GM21515 (cell line): ENCODE measurements at regions not wholly inside any gene's neighbourhood (a gene's known extent, or its start where the extent isn't known, plus 50 kb on each side); places are given as distances from the start of the nearest gene placed in this dataset.
A peak's percentile ranks its signal among the peaks of the same experiment; 100 is the strongest.

Source experiments
- ATAC-seq: cut with Tn5 transposase; IDR thresholded peaks from one replicate; pipeline ENCODE4 v1.9.1; 2021; ENCODE audit not compliant: unreplicated experiment

- no peak for ATAC-seq
Observed at GRCh38 chr1:38555594-38555993, 304.0 kb downstream of the RRAGC start.

GRCh38 chr1:38555130-38555529, 304.4 kb downstream of the RRAGC start:
- ATAC-seq: no peak

- no peak for ATAC-seq
Observed at GRCh38 chr1:38551318-38552307, 308.0 kb downstream of the RRAGC start.

- no peak for ATAC-seq
Observed at GRCh38 chr1:38549191-38549590, 310.4 kb downstream of the RRAGC start.

- ATAC-seq: no peak
Observed at GRCh38 chr1:38547321-38547720, 312.3 kb downstream of the RRAGC start.

- ATAC-seq: no peak
Observed at GRCh38 chr1:38546636-38547035, 312.9 kb downstream of the RRAGC start.

- ATAC-seq: no peak
Observed at GRCh38 chr1:38541223-38541622, 318.3 kb downstream of the RRAGC start.

GRCh38 chr1:38539931-38540330, 319.6 kb downstream of the RRAGC start:
- ATAC-seq: no peak

- no peak for ATAC-seq
Observed at GRCh38 chr1:38538834-38539233, 320.7 kb downstream of the RRAGC start.

- ATAC-seq: no peak
Observed at GRCh38 chr1:38536089-38536488, 323.5 kb downstream of the RRAGC start.

- ATAC-seq: no peak
Observed at GRCh38 chr1:38534473-38534823, 325.1 kb downstream of the RRAGC start.

- ATAC-seq: no peak
Observed at GRCh38 chr1:38533772-38534472, 325.6 kb downstream of the RRAGC start.

GRCh38 chr1:38530957-38531356, 328.6 kb downstream of the RRAGC start:
- no peak for ATAC-seq

- ATAC-seq: no peak
Observed at GRCh38 chr1:38529946-38530345, 329.6 kb downstream of the RRAGC start.

- no peak for ATAC-seq
Observed at GRCh38 chr1:38529391-38529790, 330.2 kb downstream of the RRAGC start.

- ATAC-seq: no peak
Observed at GRCh38 chr1:38528623-38529022, 330.9 kb downstream of the RRAGC start.

- ATAC-seq: peak; percentile 91
Observed at GRCh38 chr1:38527373-38527966, 332.1 kb downstream of the RRAGC start.

- no peak for ATAC-seq
Observed at GRCh38 chr1:38526046-38526445, 333.5 kb downstream of the RRAGC start.

GRCh38 chr1:38525343-38526043, 334.1 kb downstream of the RRAGC start:
- no peak for ATAC-seq

GRCh38 chr1:38524025-38524641, 335.4 kb downstream of the RRAGC start:
- no peak for ATAC-seq

- no peak for ATAC-seq
Observed at GRCh38 chr1:38523568-38523939, 336.0 kb downstream of the RRAGC start.
